ENCODE measurements at regions not wholly inside any gene's neighbourhood (a gene's known extent, or its start where the extent isn't known, plus 50 kb on each side); places are given as distances from the start of the nearest gene placed in this dataset.

DNA sequence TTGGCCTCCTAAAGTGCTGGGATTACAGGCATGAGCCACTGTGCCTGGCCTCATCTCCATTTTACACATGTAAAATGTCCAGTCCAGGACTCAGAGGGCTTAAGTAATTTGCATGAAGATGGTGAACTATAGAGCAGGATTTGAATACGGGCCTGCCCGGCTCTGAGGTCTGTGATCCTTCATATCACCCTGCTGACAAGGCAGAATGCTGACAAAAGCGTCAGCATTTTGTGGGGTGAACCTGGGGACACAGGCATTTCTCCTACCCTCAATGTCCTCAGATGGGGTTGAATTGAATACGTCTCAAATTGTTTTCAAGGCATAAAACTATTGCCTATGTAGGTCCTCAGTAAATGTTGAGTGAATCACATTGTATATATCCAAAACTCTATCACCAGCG lies 57.2 kb upstream of the GATA6 start:
- no peak for DNase-seq (ENCODE audit: low read depth)

- no peak for DNase-seq (ENCODE audit: low read depth)
Measured at GRCh38 chr18:22113144-22113844, 56.1 kb upstream of the GATA6 start.

DNA sequence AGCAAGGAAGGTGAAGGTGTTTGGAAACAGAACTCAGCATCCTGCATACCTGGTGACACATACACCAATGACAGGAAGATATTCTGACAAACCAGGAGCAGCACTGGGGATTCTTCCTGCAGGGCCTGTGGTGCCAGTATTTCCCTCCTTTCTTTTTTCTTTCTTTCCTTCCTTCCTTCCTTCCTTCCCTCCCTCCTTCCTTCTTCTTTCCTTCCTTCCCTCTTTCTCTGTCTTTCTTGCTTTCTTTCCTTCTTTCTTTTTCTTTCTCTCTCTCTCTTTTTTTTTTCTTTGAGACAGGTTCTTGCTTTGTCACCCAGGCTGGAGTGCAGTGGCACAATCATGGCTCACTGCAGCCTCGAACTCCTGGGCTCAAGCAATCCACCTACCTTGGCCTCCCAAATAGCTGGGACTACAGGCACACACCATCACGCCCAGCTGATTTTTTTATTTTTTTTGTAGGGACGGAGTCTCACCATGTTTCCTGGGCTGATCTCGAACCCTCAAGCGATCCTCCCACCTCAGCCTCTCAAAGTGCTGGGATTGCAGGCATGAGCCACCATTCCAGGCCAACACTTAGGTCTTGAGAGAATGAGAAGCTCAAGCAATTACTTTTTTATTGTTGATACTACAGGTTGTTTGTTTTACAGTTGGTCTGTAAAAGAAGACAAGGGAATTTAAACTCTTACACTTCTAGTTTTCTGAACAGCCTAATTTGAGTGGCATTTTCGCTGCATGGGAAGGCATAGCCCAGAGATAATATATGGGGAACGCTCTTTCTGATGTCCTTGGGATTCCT lies 54.7 kb upstream of the GATA6 start:
- no peak for DNase-seq (ENCODE audit: low read depth)

- no peak for DNase-seq (ENCODE audit: low read depth)
Measured at GRCh38 chr18:22115573-22115972, 53.8 kb upstream of the GATA6 start.

Measured in myocyte (in vitro differentiated cells).